Nephron (organoid): ENCODE measurements at regions not wholly inside any gene's neighbourhood (a gene's known extent, or its start where the extent isn't known, plus 50 kb on each side); places are given as distances from the start of the nearest gene placed in this dataset.

ENCODE experiments used
- H3K27ac Mint-ChIP-seq, 3 experiments: 2 replicates each; pipeline ENCODE4 v1.8.0; 2020; ENCODE audit warnings: mixed read lengths in 3 of 3, mild to moderate bottlenecking in 2 of 3, moderate library complexity in 1 of 3
- H3K27me3 Mint-ChIP-seq: 2 replicates; pipeline ENCODE4 v1.8.0; 2021; ENCODE audit warnings: low read depth, mild to moderate bottlenecking, moderate library complexity, mixed read lengths
- H3K36me3 Mint-ChIP-seq: 2 replicates; pipeline ENCODE4 v1.8.0; 2020; ENCODE audit warnings: low read depth, mixed read lengths
- H3K4me1 Mint-ChIP-seq: 2 replicates; pipeline ENCODE4 v1.8.0; 2020; ENCODE audit warnings: mixed read lengths
- H3K4me3 Mint-ChIP-seq, 3 experiments: 2 replicates each; pipeline ENCODE4 v1.8.0; 2020; ENCODE audit warnings: mild to moderate bottlenecking in 3 of 3, mixed read lengths in 3 of 3, moderate library complexity in 2 of 3
- H3K9me3 Mint-ChIP-seq: 2 replicates; pipeline ENCODE4 v1.8.0; 2020; ENCODE audit warnings: mixed read lengths
- CTCF ChIP-seq, 3 experiments: fragments of 200-600 bp; sonication (generic); IDR thresholded peaks; one replicate each; pipeline ENCODE4 v1.5.0; 2021; ENCODE audit warnings: antibody characterized with exemption in 3 of 3; ENCODE audit not compliant: unreplicated experiment in 3 of 3

GRCh38 chrX:148215726-148216125, 234.6 kb downstream of the FMR1NB start:
- Mint-ChIP-seq H3K36me3 (no peaks in the 10 kb centered on the region), H3K4me1 (no peaks in the 10 kb centered on the region), H3K9me3 (peaks cover 11% of the 10 kb centered on the region), H3K27ac (no peak overlapping the region), H3K4me3 (no peak overlapping the region), H3K27me3 (no peaks in the 10 kb centered on the region)
- no peak for TF ChIP-seq CTCF (IDR thresholded peaks at IDR 0.05; ENCODE audit: unreplicated experiment in 3 of 3)

GRCh38 chrX:148223361-148223760, 242.2 kb downstream of the FMR1NB start:
- H3K4me1 Mint-ChIP-seq: no peaks in the 10 kb centered on the region
- no peaks in the 10 kb centered on the region for H3K27me3 Mint-ChIP-seq
- peaks cover 13% of the 10 kb centered on the region for H3K9me3 Mint-ChIP-seq
- H3K4me3 Mint-ChIP-seq: no peak overlapping the region
- no peaks in the 10 kb centered on the region for H3K36me3 Mint-ChIP-seq
- TF ChIP-seq CTCF (IDR thresholded peaks at IDR 0.05; ENCODE audit: unreplicated experiment in 3 of 3): no peak
- H3K27ac Mint-ChIP-seq: no peak overlapping the region

- TF ChIP-seq CTCF (IDR thresholded peaks at IDR 0.05; ENCODE audit: unreplicated experiment in 3 of 3): no peak
- H3K27ac Mint-ChIP-seq: no peak overlapping the region
- peaks cover 13% of the 10 kb centered on the region for H3K9me3 Mint-ChIP-seq
Measured at GRCh38 chrX:148228521-148228920, 247.4 kb downstream of the FMR1NB start.

GRCh38 chrX:148229801-148230303, 248.7 kb downstream of the FMR1NB start:
- TF ChIP-seq CTCF (IDR thresholded peaks at IDR 0.05; ENCODE audit: unreplicated experiment in 3 of 3): no peak
- no peak overlapping the region for H3K27ac Mint-ChIP-seq

More at GRCh38 chrX:148228521-148228920, 247.4 kb downstream of the FMR1NB start:
- H3K4me1 Mint-ChIP-seq: no peaks in the 10 kb centered on the region
- no peaks in the 10 kb centered on the region for H3K27me3 Mint-ChIP-seq
- no peaks in the 10 kb centered on the region for H3K36me3 Mint-ChIP-seq
- no peak overlapping the region for H3K4me3 Mint-ChIP-seq

GRCh38 chrX:148259990-148260389, 240.4 kb upstream of the AFF2 start:
- peaks cover 24% of the 10 kb centered on the region for H3K9me3 Mint-ChIP-seq
- H3K4me1 Mint-ChIP-seq: no peaks in the 10 kb centered on the region
- no peak for TF ChIP-seq CTCF (IDR thresholded peaks at IDR 0.05; ENCODE audit: unreplicated experiment in 3 of 3)
- H3K4me3 Mint-ChIP-seq: no peak overlapping the region
- H3K36me3 Mint-ChIP-seq: no peaks in the 10 kb centered on the region
- H3K27ac Mint-ChIP-seq: no peak overlapping the region
- H3K27me3 Mint-ChIP-seq: peaks cover 4% of the 10 kb centered on the region

More at GRCh38 chrX:148229801-148230303, 248.7 kb downstream of the FMR1NB start:
- H3K4me1 Mint-ChIP-seq: no peaks in the 10 kb centered on the region
- no peaks in the 10 kb centered on the region for H3K36me3 Mint-ChIP-seq
- H3K4me3 Mint-ChIP-seq: no peak overlapping the region
- peaks cover 19% of the 10 kb centered on the region for H3K9me3 Mint-ChIP-seq
- H3K27me3 Mint-ChIP-seq: no peaks in the 10 kb centered on the region

- no peaks in the 10 kb centered on the region for H3K4me1 Mint-ChIP-seq
Measured at GRCh38 chrX:148265829-148266228, 234.6 kb upstream of the AFF2 start.

More at GRCh38 chrX:148265829-148266228, 234.6 kb upstream of the AFF2 start:
- Mint-ChIP-seq H3K9me3 (peaks cover 10% of the 10 kb centered on the region), H3K36me3 (no peaks in the 10 kb centered on the region), H3K27ac (no peak overlapping the region), H3K27me3 (no peaks in the 10 kb centered on the region), H3K4me3 (no peak overlapping the region)
- no peak for TF ChIP-seq CTCF (IDR thresholded peaks at IDR 0.05; ENCODE audit: unreplicated experiment in 3 of 3)
